Caco-2 (cell line): ENCODE measurements at regions not wholly inside any gene's neighbourhood (a gene's known extent, or its start where the extent isn't known, plus 50 kb on each side); places are given as distances from the start of the nearest gene placed in this dataset.

Experiments used
- BruUV-seq: library from RNA; stranded (reverse); fragments of 400-500 nt; replicated peaks from 2 replicates; lab custom pipeline; 2021; lab: Mats Ljungman, UMichigan
- CTCF ChIA-PET: fragments of 300-600 bp; sonication (Branson Sonifier 250); formaldehyde crosslinking; loops from one replicate; lab custom pipeline; 2022; ENCODE audit warnings: antibody characterized with exemption; lab: Charles Lee
- POLR2A ChIA-PET: fragments of 300-600 bp; sonication (Branson Sonifier 250); formaldehyde crosslinking; loops from one replicate; lab custom pipeline; 2022; ENCODE audit warnings: antibody characterized with exemption; lab: Charles Lee
- DNase-seq, 2 experiments: peaks; one replicate each; pipeline versions ENCODE4 v3.0.0 to v3.0.0-alpha.2; 2020 to 2022
- H3K27me3 ChIP-seq: replicated peaks from 2 replicates; pipeline ENCODE4 v1.6.0; 2011; ENCODE audit warnings: low read length; ENCODE audit not compliant: control insufficient read depth, insufficient read depth
- H3K36me3 ChIP-seq: 2 replicates; pipeline ENCODE4 v1.5.1; 2011; ENCODE audit warnings: low read length; ENCODE audit not compliant: control insufficient read depth, insufficient read depth
- H3K4me1 ChIP-seq: fragments of 250-450 bp; sonication (Bioruptor Pico); 2 replicates; pipeline ENCODE4 v1.5.1; 2020; ENCODE audit warnings: mild to moderate bottlenecking
- H3K4me3 ChIP-seq: 2 replicates; pipeline ENCODE4 v1.5.1; 2011; ENCODE audit warnings: low read depth, mild to moderate bottlenecking, control low read depth, low read length
- H3K9me3 ChIP-seq: fragments of 250-450 bp; sonication (Bioruptor Pico); 2 replicates; pipeline ENCODE4 v1.5.1; 2020; ENCODE audit warnings: mild to moderate bottlenecking, moderate library complexity
- H3K27ac Mint-ChIP-seq: one replicate; pipeline ENCODE4 v1.8.0; 2022; ENCODE audit warnings: mixed read lengths; ENCODE audit not compliant: unreplicated experiment
- H3K27me3 Mint-ChIP-seq: one replicate; pipeline ENCODE4 v1.8.0; 2022; ENCODE audit warnings: mixed read lengths; ENCODE audit not compliant: insufficient read depth, unreplicated experiment
- H3K36me3 Mint-ChIP-seq: one replicate; pipeline ENCODE4 v1.8.0; 2022; ENCODE audit warnings: mild to moderate bottlenecking, mixed read lengths; ENCODE audit not compliant: insufficient read depth, unreplicated experiment
- H3K4me1 Mint-ChIP-seq: one replicate; pipeline ENCODE4 v1.8.0; 2022; ENCODE audit warnings: low read depth, mixed read lengths; ENCODE audit not compliant: unreplicated experiment
- H3K4me3 Mint-ChIP-seq: one replicate; pipeline ENCODE4 v1.8.0; 2022; ENCODE audit warnings: mild to moderate bottlenecking, moderate library complexity, mixed read lengths; ENCODE audit not compliant: unreplicated experiment
- H3K9me3 Mint-ChIP-seq: one replicate; pipeline ENCODE4 v1.8.0; 2022; ENCODE audit warnings: mixed read lengths; ENCODE audit not compliant: unreplicated experiment
- intact Hi-C: fragments of 100-400 bp; cut with micrococcal nuclease; formaldehyde crosslinking; loops from one replicate; pipeline ENCODE4 v1.10.0; 2022; ENCODE audit not compliant: unreplicated experiment
- TF ChIP-seq, protein P1 (sequence below), 2 experiments: fragments of 200-600 bp in 1 of 2; IDR thresholded peaks; 1 replicate in 1 of 2; 2 replicates in 1 of 2; pipeline versions ENCODE4 v1.5.1 to v1.8.0; 2011 to 2022; ENCODE audit warnings: antibody characterized with exemption in 1 of 2, control low read depth in 1 of 2, inconsistent platforms in 1 of 2, low read depth in 1 of 2, low read length in 1 of 2, mild to moderate bottlenecking in 1 of 2, moderate library complexity in 1 of 2; ENCODE audit not compliant: insufficient read depth in 1 of 2, severe bottlenecking in 1 of 2, unreplicated experiment in 1 of 2

- peaks cover 11% of the 10 kb centered on the region for H3K9me3 Mint-ChIP-seq
- Histone ChIP-seq H3K4me1 (no peaks in the 10 kb centered on the region), H3K36me3 (no peaks in the 10 kb centered on the region), H3K4me3 (no peak overlapping the region), H3K9me3 (peaks cover 8% of the 10 kb centered on the region), H3K27me3 (no peaks in the 10 kb centered on the region)
- no peaks in the 10 kb centered on the region for H3K27me3 Mint-ChIP-seq
- H3K4me1 Mint-ChIP-seq: no peaks in the 10 kb centered on the region
- no TSS peak for BruUV-seq
- intact Hi-C loops: no loop called here
- no peak overlapping the region for H3K27ac Mint-ChIP-seq
- no peaks in the 10 kb centered on the region for H3K36me3 Mint-ChIP-seq
- H3K4me3 Mint-ChIP-seq: no peak overlapping the region
- DNase-seq: no peak
- ChIA-PET POLR2A (no interaction called here), CTCF (no interaction called here)
- TF ChIP-seq, protein P1, sequence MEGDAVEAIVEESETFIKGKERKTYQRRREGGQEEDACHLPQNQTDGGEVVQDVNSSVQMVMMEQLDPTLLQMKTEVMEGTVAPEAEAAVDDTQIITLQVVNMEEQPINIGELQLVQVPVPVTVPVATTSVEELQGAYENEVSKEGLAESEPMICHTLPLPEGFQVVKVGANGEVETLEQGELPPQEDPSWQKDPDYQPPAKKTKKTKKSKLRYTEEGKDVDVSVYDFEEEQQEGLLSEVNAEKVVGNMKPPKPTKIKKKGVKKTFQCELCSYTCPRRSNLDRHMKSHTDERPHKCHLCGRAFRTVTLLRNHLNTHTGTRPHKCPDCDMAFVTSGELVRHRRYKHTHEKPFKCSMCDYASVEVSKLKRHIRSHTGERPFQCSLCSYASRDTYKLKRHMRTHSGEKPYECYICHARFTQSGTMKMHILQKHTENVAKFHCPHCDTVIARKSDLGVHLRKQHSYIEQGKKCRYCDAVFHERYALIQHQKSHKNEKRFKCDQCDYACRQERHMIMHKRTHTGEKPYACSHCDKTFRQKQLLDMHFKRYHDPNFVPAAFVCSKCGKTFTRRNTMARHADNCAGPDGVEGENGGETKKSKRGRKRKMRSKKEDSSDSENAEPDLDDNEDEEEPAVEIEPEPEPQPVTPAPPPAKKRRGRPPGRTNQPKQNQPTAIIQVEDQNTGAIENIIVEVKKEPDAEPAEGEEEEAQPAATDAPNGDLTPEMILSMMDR (IDR thresholded peaks at IDR 0.05; ENCODE audit: insufficient read depth in 1 of 2, low read depth in 1 of 2, low read length in 1 of 2, severe bottlenecking in 1 of 2, unreplicated experiment in 1 of 2): no peak
Measured at GRCh38 chr5:3376611-3377010, 219.0 kb upstream of the IRX1 start.

GRCh38 chr5:3375586-3376311, 219.9 kb upstream of the IRX1 start:
- DNase-seq: no peak
- POLR2A ChIA-PET: no interaction called here
- no TSS peak for BruUV-seq

DNA sequence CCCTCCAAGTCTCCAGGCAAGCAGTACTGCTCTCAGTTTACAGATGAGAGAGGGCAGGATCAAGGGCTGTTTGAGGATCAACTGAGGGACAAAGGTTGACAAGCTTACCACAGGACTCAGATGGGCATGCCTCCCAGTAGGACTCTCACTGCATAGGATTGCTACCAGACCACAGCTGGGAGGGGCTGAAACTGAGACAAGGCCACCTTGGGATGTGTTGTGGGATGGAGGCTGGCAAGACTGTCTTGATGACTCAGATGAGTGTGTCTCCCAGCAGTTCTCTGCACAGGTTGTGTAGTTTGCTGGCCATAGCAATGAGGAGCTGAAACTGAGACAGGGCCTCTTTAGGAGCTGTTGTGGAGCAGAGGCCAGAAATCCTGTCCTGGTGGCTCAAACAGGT, 222.2 kb upstream of the IRX1 start:
- no peak for DNase-seq
- POLR2A ChIA-PET: no interaction called here
- intact Hi-C loops: no loop called here

More at GRCh38 chr5:3375586-3376311, 219.9 kb upstream of the IRX1 start:
- H3K9me3 ChIP-seq: peaks cover 15% of the 10 kb centered on the region
- no peaks in the 10 kb centered on the region for H3K36me3 ChIP-seq
- H3K36me3 Mint-ChIP-seq: no peaks in the 10 kb centered on the region
- no peaks in the 10 kb centered on the region for H3K27me3 Mint-ChIP-seq
- no peak overlapping the region for H3K27ac Mint-ChIP-seq
- TF ChIP-seq, protein P1 (IDR thresholded peaks at IDR 0.05; ENCODE audit: insufficient read depth in 1 of 2, low read depth in 1 of 2, low read length in 1 of 2, severe bottlenecking in 1 of 2, unreplicated experiment in 1 of 2): no peak
- CTCF ChIA-PET: no interaction called here
- no peaks in the 10 kb centered on the region for H3K27me3 ChIP-seq
- H3K4me3 Mint-ChIP-seq: no peak overlapping the region
- intact Hi-C loops: no loop called here
- no peaks in the 10 kb centered on the region for H3K4me1 ChIP-seq
- no peaks in the 10 kb centered on the region for H3K4me1 Mint-ChIP-seq
- no peak overlapping the region for H3K4me3 ChIP-seq
- H3K9me3 Mint-ChIP-seq: peaks cover 11% of the 10 kb centered on the region

More for the DNA sequence above, 222.2 kb upstream of the IRX1 start:
- H3K27me3 ChIP-seq: no peaks in the 10 kb centered on the region
- Mint-ChIP-seq H3K9me3 (peaks cover 24% of the 10 kb centered on the region), H3K36me3 (no peaks in the 10 kb centered on the region), H3K4me1 (no peaks in the 10 kb centered on the region), H3K4me3 (no peak overlapping the region), H3K27ac (no peak overlapping the region), H3K27me3 (no peaks in the 10 kb centered on the region)
- no peaks in the 10 kb centered on the region for H3K36me3 ChIP-seq
- CTCF ChIA-PET: no interaction called here
- no peaks in the 10 kb centered on the region for H3K4me1 ChIP-seq
- TF ChIP-seq, protein P1 (IDR thresholded peaks at IDR 0.05; ENCODE audit: insufficient read depth in 1 of 2, low read depth in 1 of 2, low read length in 1 of 2, severe bottlenecking in 1 of 2, unreplicated experiment in 1 of 2): no peak
- H3K4me3 ChIP-seq: no peak overlapping the region
- peaks cover 19% of the 10 kb centered on the region for H3K9me3 ChIP-seq
- no TSS peak for BruUV-seq
